ENCODE measurements at regions not wholly inside any gene's neighbourhood (a gene's known extent, or its start where the extent isn't known, plus 50 kb on each side); places are given as distances from the start of the nearest gene placed in this dataset.
A peak's percentile ranks its signal among the peaks of the same experiment; 100 is the strongest.

DNA sequence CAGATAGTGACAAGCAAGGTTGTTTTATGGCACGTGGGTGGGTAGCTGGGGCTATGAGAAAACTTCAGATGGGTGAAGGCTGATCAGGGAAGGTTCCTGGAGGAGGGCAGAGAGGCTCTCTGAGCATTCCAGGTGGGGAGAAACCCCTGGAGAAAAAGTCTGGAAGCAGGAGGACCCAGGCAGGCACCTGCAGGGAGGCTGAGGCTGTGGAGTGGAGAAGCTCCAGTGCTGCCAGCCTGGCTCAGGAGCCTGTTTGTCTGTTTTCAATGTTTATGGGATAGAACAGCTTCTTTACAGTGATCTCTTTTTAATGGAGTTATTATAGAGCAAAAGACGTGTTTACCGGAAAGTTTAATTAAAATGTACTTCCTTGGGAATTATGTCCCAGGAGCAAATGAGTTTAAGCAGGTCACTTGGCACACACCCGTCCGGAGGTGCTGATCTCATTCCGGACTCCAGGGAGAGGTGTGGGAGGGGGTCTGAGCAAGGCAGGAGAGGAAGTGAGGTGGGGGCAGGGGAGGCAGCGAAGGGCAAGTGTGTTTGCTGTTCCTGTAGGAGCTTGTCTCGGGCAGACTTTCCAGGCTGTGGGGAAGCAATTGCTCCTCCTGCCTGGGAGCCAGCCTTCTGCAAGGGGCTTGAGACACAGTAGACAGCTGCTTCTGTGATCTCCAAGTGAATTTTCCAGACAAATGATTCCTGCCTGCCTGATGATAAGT, 239.5 kb downstream of the MYCN start:
- DNase-seq (ENCODE audit: extremely low spot score, unreplicated experiment): no peak
- Mint-ChIP-seq H3K27ac (peak overlapping the region; percentile 55), H3K4me1 (ENCODE audit: unreplicated experiment) (peaks cover 21% of the 10 kb centered on the region), H3K4me3 (peak overlapping the region; percentile 53), H3K36me3 (no peaks in the 10 kb centered on the region), H3K27me3 (peaks cover 5% of the 10 kb centered on the region), H3K9me3 (no peaks in the 10 kb centered on the region)
- TF ChIP-seq, protein P1, sequence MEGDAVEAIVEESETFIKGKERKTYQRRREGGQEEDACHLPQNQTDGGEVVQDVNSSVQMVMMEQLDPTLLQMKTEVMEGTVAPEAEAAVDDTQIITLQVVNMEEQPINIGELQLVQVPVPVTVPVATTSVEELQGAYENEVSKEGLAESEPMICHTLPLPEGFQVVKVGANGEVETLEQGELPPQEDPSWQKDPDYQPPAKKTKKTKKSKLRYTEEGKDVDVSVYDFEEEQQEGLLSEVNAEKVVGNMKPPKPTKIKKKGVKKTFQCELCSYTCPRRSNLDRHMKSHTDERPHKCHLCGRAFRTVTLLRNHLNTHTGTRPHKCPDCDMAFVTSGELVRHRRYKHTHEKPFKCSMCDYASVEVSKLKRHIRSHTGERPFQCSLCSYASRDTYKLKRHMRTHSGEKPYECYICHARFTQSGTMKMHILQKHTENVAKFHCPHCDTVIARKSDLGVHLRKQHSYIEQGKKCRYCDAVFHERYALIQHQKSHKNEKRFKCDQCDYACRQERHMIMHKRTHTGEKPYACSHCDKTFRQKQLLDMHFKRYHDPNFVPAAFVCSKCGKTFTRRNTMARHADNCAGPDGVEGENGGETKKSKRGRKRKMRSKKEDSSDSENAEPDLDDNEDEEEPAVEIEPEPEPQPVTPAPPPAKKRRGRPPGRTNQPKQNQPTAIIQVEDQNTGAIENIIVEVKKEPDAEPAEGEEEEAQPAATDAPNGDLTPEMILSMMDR (conservative IDR thresholded peaks at IDR 0.05): no peak

DNA sequence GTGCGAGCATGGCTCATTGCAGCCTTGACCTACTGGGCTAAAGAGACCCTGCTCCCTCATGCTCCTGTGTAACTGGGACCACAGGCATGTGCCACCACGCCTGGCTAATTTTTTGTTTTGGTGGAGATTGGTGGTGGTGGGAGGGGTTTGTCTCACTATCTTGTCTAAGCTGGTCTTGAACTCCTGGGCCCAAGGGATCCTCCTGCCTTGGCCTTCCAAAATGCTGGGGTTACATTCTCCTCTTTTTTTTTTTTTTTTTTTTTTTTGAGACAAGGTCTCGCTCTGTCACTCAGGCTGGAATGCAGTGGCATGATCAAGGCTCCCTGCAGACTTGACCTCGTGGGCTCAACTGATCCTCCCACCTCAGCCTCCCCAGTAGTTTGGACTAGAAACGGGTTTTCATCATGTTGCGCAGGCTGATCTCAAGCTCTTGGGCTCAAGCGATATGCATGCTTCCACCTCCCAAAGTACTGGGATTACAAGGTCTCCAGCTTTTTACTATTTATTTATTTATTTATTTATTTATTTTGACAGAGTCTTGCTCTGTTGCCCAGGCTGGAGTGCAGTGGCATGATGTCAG, 238.3 kb downstream of the MYCN start:
- TF ChIP-seq, protein P1 (conservative IDR thresholded peaks at IDR 0.05): no peak

DNA sequence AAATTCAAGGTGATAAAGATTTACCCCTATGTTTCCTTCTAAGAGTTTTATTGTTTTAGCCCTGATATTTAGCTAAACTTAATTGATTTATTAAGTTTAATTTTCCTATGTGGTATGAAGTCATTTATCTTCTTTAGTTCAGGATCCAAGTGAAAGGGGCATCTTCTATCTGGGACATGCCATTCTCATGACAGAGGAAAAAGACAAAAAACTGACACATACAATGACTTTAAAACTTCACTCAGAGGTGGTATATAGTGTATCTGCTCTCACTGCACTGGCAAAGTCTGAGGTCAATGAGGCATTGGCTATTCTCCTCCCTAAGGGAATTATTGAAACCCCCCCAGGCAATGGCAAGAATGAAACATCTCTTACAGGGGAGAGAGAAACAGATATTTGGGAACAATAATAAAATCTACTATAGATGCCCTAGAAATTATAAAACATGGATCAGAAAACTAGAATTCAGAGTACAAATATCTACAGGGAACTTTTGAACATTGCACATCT, 237.4 kb downstream of the MYCN start:
- TF ChIP-seq, protein P1 (conservative IDR thresholded peaks at IDR 0.05): no peak
- Mint-ChIP-seq H3K27ac (no peak overlapping the region), H3K4me1 (ENCODE audit: unreplicated experiment) (peaks cover 21% of the 10 kb centered on the region), H3K4me3 (no peak overlapping the region), H3K36me3 (no peaks in the 10 kb centered on the region), H3K9me3 (no peaks in the 10 kb centered on the region), H3K27me3 (peaks cover 5% of the 10 kb centered on the region)
- DNase-seq (ENCODE audit: extremely low spot score, unreplicated experiment): no peak

More for the DNA sequence above, 238.3 kb downstream of the MYCN start:
- Mint-ChIP-seq H3K27ac (no peak overlapping the region), H3K4me1 (ENCODE audit: unreplicated experiment) (peaks cover 21% of the 10 kb centered on the region), H3K27me3 (peaks cover 5% of the 10 kb centered on the region), H3K9me3 (no peaks in the 10 kb centered on the region), H3K4me3 (no peak overlapping the region), H3K36me3 (no peaks in the 10 kb centered on the region)
- no peak for DNase-seq (ENCODE audit: extremely low spot score, unreplicated experiment)

DNA sequence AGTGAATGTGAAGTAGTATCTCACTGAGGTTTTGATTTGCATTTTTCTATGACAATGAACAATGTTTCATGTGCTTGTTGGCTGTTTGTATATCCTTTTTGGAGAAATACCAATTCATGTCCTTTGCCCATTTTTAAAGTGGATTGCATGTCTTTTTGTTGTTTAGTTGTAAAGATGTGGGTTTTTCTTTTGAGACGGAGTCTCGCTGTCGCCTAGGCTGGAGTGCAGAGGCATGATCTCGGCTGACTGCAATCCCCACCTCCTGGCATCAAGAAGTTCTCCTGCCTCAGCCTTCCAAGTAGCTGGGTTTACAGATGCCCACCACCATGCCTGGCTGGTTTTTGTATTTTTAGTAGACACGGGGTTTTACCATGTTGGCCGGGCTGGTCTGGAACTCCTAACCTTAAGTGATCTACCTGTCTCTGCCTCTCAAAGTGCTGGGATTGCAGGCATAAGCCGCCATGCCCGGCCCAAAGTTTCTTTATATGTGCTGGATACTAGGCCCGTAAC, 236.7 kb downstream of the MYCN start:
- TF ChIP-seq, protein P1 (conservative IDR thresholded peaks at IDR 0.05): no peak
- DNase-seq (ENCODE audit: extremely low spot score, unreplicated experiment): no peak
- peaks cover 21% of the 10 kb centered on the region for H3K4me1 Mint-ChIP-seq (ENCODE audit: unreplicated experiment)
- no peaks in the 10 kb centered on the region for H3K36me3 Mint-ChIP-seq
- no peaks in the 10 kb centered on the region for H3K9me3 Mint-ChIP-seq
- peaks cover 5% of the 10 kb centered on the region for H3K27me3 Mint-ChIP-seq
- H3K27ac Mint-ChIP-seq: no peak overlapping the region
- H3K4me3 Mint-ChIP-seq: no peak overlapping the region

DNA sequence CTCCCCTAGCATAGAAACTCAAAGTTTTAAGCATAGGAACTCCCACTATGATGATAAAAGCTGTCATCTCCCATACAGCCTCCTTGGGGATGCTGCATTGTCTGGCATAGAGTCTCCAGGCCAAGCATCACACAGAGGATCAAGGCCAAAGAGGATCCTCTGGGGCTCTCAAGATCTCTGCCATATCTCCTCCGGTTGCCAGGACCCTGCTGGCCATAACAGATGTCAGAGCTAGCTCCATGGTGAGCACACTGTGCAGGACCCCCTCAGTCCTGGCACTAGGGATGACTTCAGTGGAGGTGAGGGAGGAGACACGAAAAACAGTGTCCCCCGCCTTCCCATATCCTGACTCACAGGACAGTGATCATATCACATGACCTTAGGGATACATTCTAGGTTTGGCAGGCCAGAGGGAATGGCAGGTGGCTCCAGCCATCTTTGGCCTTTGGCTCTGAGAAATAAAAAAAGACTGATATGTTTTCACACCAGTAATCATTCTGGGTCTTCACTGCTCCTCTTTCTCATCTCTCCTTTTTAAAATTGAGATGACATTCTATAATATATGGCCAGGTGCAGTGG, 235.0 kb downstream of the MYCN start:
- H3K4me1 Mint-ChIP-seq (ENCODE audit: unreplicated experiment): peaks cover 15% of the 10 kb centered on the region

More for the DNA sequence above, 235.0 kb downstream of the MYCN start:
- no peak overlapping the region for H3K27ac Mint-ChIP-seq
- no peaks in the 10 kb centered on the region for H3K36me3 Mint-ChIP-seq
- TF ChIP-seq, protein P1 (conservative IDR thresholded peaks at IDR 0.05): no peak
- no peak for DNase-seq (ENCODE audit: extremely low spot score, unreplicated experiment)
- H3K27me3 Mint-ChIP-seq: peaks cover 5% of the 10 kb centered on the region
- H3K4me3 Mint-ChIP-seq: no peak overlapping the region
- H3K9me3 Mint-ChIP-seq: no peaks in the 10 kb centered on the region

All from type B pancreatic cell (in vitro differentiated cells).